ENCODE measurements at regions not wholly inside any gene's neighbourhood (a gene's known extent, or its start where the extent isn't known, plus 50 kb on each side); places are given as distances from the start of the nearest gene placed in this dataset.

DNA sequence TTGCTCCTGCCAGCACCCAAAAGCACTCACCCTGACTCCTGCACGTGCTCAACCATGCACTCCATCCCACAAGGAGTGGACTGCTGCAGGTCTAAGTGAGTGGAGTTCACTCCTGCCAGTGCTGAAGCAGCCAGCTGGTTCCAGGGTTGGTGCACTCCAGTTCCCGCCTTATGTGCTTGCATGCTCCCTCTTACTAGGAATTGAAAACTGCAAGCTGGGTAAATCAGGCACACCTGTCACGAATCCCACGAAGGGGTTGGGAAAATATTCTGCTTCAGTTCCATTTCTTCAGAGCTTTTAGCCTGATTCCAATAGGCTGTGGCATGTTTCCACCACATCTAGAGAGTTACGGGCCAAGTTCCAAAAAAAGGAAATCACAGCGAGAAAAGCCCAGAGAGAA is 1365.5 kb upstream of the CHAC2 start:
- TF ChIP-seq, protein P1, sequence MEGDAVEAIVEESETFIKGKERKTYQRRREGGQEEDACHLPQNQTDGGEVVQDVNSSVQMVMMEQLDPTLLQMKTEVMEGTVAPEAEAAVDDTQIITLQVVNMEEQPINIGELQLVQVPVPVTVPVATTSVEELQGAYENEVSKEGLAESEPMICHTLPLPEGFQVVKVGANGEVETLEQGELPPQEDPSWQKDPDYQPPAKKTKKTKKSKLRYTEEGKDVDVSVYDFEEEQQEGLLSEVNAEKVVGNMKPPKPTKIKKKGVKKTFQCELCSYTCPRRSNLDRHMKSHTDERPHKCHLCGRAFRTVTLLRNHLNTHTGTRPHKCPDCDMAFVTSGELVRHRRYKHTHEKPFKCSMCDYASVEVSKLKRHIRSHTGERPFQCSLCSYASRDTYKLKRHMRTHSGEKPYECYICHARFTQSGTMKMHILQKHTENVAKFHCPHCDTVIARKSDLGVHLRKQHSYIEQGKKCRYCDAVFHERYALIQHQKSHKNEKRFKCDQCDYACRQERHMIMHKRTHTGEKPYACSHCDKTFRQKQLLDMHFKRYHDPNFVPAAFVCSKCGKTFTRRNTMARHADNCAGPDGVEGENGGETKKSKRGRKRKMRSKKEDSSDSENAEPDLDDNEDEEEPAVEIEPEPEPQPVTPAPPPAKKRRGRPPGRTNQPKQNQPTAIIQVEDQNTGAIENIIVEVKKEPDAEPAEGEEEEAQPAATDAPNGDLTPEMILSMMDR (IDR thresholded peaks at IDR 0.05): no peak
- no peak for TF ChIP-seq POLR2AphosphoS5 (IDR thresholded peaks at IDR 0.05)
